ENCODE measurements at regions not wholly inside any gene's neighbourhood (a gene's known extent, or its start where the extent isn't known, plus 50 kb on each side); places are given as distances from the start of the nearest gene placed in this dataset.

DNA sequence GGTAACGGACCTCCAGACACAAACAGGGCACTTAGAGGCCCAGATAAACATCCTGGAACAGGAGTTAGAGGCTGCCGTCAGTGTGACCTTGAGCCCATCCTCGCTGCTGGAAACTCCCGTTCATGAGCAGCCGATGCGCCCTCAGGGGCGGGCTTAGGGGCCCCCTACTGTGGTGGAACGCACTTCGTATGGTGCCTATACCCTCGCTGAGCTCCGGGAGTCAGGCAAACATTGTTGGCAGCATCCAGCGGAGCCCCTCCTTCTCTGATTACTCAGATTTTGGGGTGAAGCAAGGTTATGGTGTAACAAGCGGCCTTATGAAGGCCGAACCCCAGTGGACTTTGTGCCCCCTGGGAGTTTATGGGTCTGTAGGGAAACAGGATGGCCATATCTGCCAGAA lies 205.3 kb upstream of the SYT4 start:
- no peak for DNase-seq

DNA sequence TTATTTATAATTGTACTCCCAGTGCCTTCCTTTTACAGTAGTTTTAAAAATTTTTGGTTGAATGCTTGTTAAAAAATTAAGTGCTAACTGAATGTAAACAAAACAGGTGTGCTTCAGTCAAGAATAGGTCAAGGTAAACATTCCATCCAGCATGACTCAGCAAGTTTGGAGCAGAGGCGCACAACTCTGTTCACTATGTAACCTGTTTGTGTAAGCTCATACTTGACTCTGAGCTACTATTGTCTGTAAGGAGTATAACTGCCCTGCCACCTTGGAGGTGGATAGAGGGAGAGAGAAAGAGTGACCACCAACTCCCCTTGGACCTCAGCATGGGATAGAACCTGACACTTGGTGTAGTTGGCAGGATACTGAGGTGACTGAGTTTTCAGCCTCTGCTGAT lies 207.4 kb upstream of the SYT4 start:
- no peak for DNase-seq

- no peak for DNase-seq
Measured at GRCh38 chr18:43485545-43485963, 208.3 kb upstream of the SYT4 start.

- no peak for DNase-seq
Measured at GRCh38 chr18:43486462-43486861, 209.2 kb upstream of the SYT4 start.

DNA sequence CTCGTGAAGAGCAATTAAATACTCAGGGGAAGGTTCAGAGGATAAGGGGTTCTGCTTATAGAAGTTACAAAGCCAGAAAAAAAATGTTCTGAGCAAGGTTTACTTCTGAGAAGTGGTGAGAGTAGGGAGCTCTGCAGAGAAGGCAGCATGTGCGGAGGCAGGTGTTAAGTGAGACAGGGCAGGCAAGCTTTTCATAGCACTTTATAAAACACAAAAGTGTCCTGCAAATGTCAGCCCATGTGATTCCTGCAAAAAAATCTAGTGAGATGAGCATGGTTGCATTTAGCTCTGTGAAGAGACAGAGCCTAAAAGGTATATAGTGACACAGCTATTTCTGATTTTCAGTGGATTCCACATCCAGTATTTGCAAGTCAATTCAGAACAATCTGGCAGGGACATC lies 223.8 kb upstream of the SYT4 start:
- no peak for DNase-seq

DNA sequence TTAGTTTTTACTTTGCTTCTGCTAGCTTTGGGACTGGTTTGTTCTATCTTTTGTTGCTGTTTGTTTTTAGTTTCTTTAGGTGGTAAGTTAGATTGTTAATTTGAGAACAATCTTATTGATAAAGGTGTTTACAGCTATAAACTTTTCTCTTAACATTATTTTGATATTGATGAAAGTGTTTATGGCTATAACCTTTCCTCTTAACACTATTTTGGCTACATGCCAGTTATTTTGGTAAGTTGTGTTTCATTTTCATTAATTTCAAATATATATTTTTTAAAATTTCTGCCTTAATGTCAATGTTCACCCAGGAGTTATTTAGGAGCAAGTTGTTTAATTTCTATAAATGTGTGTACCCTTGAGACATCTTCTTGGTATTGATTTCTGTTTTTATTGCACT lies 229.6 kb upstream of the SYT4 start:
- DNase-seq, result no peak

GRCh38 chr18:43507842-43508481 lies 230.7 kb upstream of the SYT4 start:
- no peak for DNase-seq

DNA sequence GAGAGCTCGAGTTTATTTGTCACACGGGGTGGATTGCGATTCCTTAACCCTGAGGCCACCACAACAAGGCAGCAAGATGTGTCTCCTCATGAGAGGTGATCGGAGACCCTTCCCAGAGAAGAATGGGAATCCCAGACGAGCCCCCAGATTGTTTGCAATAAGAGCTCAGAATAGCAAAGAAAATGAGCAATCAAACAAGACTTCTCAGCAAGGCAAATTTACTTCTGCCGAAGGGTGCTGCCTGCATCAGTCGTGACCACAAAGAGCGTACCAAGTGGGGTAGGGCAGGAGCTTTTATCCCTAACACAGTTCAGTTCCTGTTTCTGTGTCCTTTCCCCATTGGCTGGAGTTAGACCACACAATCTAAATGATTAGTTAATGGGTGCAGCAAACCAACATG lies 237.5 kb upstream of the SYT4 start:
- no peak for DNase-seq

DNA sequence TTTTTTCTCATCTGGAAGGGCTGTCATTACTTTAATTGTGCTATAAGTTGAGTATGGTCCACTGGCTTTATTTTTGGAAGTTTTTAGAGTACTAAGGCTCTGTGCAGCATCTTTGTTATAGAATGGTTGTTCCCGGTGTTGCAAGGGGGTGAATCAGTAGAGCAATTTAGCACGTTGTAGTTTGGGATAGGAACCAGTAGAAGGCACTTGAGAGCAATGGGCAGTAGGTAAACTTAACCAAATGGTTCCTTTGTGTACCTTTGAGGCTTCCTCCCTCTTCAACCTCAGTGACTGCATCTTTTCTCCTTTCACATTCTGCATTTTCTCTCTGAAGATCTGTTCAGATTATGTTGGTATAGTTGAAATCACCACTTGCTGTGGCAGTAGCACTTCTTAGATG lies 238.2 kb upstream of the SYT4 start:
- DNase-seq, result no peak

GRCh38 chr18:43524260-43524659 lies 247.0 kb upstream of the SYT4 start:
- DNase-seq, result no peak

DNA sequence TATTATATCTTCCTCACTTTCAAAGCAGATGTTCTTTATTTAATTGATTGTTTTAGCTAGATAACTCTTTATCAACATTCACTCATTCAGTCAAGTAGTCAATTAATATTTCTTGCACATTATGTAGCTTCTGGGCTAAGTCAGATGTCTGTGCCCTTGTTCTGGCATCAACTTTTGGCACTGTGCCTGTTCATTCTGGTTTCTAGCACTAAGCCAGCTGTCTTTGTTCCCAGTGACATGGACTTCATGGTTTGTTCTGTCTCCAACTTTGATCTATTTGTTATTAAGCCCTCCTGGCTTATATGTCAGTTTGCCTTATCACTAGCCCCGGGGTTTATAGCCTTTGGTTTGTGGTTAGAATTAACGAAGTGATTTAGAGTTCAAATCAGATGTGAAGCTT lies 247.9 kb upstream of the SYT4 start:
- no peak for DNase-seq

- no peak for DNase-seq
Measured at GRCh38 chr18:43526426-43527145, 249.3 kb upstream of the SYT4 start.

DNA sequence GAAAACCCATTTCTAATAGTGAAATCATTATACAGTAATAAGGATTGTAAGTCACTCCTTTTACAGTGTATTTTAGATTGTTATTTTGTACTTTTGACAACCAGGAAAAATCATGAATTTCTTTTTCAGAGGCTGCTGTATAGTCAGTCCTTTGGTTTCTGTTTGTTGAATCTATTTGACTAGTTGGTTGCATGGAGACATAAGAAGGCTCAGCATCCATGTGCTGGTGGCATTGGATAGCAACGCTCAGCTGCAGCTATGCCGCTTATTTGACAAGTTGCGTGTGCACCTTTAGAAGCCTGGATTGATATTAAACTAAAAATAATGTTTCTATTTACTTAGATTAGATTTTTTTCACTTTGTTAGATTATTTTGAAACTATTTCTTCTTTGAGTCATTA lies 254.1 kb upstream of the SYT4 start:
- no peak for DNase-seq

- DNase-seq, result no peak
Measured at GRCh38 chr18:43533371-43533770, 256.1 kb upstream of the SYT4 start.

- no peak for DNase-seq
Measured at GRCh38 chr18:43534511-43534910, 257.2 kb upstream of the SYT4 start.

DNA sequence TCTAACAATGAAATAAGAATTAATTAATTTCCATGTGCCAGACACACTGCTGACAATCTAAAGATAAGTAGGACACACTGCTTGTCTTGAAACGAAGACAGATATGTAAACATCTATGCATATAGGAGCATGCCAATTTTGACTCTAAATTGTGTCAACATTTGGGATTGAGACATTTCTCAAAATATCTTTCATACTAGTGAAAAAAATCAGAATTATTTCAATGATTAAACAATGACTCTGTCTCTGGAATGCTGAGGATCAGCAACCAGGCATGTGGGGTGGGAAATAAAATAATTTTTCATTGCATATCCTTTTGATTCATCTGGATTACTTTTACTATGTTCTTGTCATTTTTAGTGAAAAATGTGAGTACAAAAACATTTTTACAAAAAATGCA lies 262.6 kb upstream of the SYT4 start:
- no peak for DNase-seq

- no peak for DNase-seq
Measured at GRCh38 chr18:43542016-43542415, 264.7 kb upstream of the SYT4 start.

DNA sequence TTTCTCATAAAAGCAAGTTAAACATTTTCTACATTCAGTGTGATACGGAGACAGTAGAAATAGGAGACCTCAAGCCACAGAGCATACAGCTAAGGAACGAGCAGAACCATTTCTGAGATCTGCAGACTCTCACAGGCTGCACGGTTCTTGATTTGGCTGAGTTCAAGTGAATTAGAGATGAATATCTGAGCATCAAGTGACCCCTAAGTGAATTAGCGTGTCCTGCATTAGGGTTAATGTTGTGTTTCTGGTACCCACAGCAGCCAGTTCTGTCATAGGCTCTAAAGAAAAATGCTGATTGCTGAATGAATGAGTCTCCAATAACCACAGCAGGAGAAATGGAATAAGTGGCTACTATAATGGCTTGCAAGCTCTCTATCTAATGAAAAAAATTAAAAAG lies 265.9 kb upstream of the SYT4 start:
- DNase-seq, result no peak

DNA sequence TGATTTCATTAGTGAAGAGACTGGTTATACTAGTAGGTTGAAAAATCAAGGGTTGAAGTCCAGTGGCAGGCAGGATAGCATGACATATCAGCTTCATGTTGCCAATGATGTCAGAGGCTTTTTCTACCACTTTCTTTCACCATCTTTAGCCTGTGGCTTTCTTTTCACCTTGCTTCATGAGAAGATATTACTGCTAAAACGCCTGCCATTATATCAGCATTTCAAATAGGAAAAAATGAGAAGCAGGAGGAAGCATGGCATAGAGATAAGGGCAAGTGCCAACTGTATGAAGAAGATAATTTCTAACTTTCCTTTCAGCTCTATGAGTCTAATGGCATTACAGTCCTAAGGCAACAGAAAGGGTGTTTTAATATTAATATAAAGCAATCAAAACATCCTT lies 270.2 kb upstream of the SYT4 start:
- no peak for DNase-seq

GRCh38 chr18:43559507-43559906 lies 282.2 kb upstream of the SYT4 start:
- no peak for DNase-seq

DNA sequence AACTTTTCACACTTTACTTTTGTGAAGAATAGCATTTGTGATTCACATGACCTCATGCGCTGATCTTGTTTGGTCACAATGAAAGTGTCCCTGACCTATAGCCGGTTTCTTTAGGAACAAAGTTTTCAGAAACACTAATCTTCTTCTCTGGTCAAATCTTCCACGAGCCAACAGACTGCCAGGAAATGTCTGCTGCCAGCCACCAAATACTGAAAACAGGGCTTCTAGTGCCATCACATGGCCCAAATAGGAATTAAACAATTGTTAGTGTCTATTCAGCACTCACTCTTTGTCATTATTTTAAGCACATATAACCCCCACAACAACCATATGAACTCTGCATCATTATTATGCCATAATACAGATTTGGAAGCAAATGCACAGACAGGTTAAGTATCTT lies 286.5 kb upstream of the SYT4 start:
- DNase-seq, result no peak

- DNase-seq, result no peak
Measured at GRCh38 chr18:43570593-43570992, 293.3 kb upstream of the SYT4 start.

DNA sequence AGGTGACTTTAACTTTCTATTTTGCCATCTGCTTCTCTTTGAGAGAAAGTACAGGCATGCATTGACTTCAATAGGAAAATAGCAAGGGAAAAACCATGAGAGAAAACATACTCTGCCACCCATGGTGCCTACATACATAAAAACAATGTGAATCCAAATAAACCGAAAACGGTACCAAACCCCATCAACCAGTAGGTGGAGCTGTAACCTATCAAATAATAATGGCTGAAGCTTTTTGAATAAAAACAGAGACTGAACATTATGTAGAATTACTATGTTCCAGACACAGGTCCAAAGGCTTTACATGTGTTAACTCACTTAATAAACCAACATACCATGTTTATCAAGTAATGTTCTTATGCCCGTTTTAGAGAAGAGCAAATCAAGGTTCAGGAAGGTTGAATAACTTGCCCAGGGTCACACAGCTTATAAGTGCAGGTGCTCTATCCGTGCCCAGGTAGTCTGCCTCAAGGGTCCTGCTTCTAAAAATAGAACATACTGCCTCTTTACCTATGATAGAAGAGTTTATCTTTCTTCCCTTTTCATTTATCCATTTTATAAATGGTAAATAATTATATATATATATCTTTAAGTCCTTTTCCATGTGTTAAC lies 293.9 kb upstream of the SYT4 start:
- DNase-seq, result peak; percentile 3

DNA sequence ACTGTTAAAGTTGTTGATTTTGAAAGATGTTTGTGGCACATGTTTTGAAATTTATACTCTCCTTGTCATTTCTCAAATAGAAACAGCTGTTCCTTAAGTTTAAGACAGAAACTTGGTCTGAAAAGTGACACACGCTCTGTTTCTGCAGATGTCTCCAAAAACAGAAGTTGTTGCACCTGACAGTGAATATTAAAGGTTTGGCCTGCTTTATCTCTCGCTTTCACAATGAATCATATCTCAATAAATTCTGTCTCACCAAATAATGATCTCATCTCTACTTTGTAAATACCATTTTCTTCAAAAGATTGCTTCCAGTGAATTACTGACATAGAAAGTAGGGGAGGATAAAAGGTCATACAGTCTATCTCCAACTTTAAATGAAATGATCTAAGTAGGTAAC lies 294.9 kb upstream of the SYT4 start:
- DNase-seq, result no peak

DNA sequence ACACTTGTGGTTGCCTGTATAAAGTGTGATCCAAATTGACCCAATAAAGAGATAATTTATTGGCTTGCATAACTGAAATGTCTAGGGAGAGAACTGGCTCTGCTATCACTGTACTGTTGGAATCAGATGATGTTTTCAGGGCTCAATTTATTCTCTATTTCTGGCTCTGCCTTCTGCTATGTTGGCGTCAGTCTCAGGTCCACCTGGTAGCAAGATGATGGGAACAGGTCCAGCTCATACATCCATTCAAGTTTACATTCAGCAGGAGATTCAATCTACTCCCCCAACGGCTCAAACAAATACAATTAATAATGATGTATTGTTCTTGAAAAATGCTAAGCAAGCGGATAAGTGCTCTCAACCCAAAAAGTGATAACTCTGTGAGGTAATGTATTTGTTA lies 297.7 kb upstream of the SYT4 start:
- no peak for DNase-seq

Measured in NCI-H1436 treated with DMSO at 0.1 percent for 48 hours (cell line).